HG02970 (cell line): ENCODE measurements at regions not wholly inside any gene's neighbourhood (a gene's known extent, or its start where the extent isn't known, plus 50 kb on each side); places are given as distances from the start of the nearest gene placed in this dataset.

Experiments
- ATAC-seq: cut with Tn5 transposase; IDR thresholded peaks from one replicate; pipeline ENCODE4 v1.9.1; 2021; ENCODE audit warnings: mild to moderate bottlenecking, moderate library complexity, moderate number of reproducible peaks; ENCODE audit not compliant: unreplicated experiment, low FRiP score

DNA sequence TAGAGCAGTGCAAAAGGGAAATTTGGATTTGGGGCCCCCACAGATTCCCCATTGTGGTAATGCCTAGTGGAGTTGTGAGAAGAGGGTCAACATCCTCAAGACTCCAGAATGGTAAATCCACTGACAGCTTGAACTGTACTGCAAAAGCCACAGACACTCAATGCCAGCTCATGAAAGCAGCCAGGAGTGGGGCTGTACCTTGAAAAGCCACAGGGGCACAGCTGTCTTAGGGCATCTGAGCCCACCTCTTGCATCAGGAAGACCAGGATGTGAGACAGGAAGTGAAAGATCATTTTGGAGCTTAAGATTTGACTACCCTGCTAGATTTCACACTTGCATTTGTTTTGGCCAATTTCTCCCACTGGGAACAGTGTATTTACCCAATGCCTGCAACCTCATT is 1548.9 kb upstream of the PCDH20 start:
- no peak for ATAC-seq

DNA sequence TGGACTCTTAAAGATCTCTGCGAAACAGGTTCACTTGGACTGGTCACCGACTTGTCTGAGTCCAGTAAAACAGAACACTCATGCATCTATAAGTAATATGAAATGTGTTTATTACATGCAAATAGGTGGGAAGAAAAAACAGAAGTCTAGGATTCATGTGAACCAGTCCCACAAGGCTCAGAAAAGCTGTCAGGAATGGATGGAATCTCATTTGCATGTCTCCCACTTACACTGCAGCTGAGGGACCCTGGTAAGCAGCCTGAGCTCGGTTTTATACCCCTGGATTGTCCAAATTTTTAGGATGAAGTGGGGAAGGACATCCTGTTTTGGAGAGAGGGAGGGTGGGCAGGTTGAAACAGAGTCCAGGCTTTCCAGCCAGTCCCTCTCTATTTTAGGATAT is 1545.1 kb upstream of the PCDH20 start:
- no peak for ATAC-seq

DNA sequence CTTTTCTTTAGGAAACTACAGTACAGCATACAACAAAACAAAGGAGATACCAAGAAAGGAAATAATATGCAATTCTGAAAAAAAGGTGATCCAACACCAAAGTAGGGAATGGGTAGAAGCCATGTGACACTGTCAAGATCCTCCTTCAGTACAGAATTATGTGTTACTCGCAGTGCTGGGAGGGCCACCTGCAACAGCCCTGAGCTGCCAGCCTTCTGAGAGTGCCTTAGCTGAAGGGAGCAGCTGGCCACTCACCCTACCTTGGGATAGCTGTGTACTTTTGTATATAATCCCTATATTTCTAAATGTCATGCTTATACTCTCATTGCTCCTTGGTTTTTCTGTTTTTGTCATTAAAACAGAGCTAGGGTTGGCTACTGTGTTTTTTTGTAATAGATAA is 1518.2 kb upstream of the PCDH20 start:
- ATAC-seq = no peak

GRCh38 chr13:62932256-62932883 is 1516.7 kb upstream of the PCDH20 start:
- ATAC-seq = no peak

DNA sequence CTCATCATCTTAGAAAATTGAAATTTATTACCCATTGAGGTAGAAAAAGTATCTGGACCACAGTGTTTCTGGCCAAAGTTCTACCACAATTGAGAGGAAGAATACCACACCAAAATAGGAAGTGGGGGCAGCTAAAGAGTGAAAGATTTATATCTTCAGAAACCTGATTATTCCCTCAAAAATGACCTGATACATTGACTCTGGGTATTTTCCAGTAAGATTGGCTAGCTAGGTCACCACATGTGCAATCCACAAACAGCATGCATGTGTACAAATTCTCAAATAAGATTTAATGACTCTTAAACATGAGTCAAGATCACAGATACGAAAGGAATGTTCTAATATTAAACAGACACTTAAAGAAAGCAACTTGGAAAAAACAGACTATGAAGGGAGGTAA is 1516.2 kb upstream of the PCDH20 start:
- no peak for ATAC-seq

- ATAC-seq = no peak
These were observed 1508.7 kb upstream of the PCDH20 start for GRCh38 chr13:62924395-62924794.

GRCh38 chr13:62920159-62920558 is 1504.5 kb upstream of the PCDH20 start:
- ATAC-seq = no peak

GRCh38 chr13:62919491-62919890 is 1503.8 kb upstream of the PCDH20 start:
- no peak for ATAC-seq

DNA sequence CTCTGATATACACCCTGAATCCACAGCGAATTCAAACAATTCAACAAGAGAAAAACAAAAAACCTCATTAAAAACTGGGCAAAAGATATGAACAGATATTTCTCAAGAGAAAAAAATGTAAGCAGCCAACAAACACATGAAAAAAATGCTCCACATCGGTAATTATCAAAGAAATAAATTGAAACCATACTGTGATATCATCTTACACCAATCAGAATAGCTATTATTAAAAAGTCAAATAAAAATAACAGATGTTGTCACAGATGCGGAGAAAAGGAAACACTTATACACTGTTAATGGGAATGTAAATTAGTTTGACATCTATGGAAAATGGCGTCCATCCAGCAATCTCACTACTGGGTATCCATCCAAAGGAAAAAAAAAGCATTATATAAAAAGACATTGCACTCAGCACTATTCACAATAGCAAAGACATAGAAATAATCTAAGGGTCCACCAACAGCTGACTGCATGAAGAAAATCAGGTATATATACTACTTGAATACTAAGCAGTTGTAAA is 1495.0 kb upstream of the PCDH20 start:
- no peak for ATAC-seq

GRCh38 chr13:62908321-62908720 is 1492.7 kb upstream of the PCDH20 start:
- ATAC-seq = no peak

DNA sequence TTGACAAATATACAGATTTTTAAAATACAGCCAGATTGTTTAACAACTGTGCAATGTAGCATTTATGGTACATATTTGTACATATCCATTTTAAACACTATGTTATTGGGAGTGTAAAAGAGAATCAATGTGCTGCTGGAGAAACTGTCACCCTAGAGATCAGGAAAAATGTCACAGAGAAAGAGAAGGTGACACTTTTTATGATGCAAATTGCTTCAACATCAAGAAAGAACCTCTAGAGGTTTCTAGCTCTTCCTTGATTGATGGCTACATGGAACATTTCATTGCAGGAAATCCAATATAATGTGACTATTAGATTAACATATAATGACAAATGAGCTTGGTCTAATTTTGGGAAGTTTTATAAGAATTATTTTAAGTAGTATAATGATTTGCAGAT is 1491.2 kb upstream of the PCDH20 start:
- ATAC-seq = no peak

DNA sequence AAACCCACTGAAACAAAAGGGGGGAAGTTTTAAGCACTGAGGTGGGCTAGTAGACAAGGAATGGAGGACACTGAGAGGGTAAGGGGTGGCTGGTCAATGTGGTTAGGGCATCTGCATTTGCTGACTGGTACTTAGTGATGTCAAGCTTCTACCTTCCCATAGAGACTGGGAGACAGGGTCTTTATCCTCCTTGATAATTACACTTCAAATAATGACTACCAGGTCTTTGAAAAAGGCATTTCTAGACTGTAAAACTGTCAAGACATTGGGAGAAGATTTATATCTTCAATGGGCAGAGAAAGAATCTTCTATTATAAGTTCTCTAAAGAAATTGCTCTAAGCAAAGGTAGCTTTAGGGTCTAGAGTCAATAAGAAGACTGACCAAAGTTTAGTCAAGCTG is 1490.8 kb upstream of the PCDH20 start:
- no peak for ATAC-seq

DNA sequence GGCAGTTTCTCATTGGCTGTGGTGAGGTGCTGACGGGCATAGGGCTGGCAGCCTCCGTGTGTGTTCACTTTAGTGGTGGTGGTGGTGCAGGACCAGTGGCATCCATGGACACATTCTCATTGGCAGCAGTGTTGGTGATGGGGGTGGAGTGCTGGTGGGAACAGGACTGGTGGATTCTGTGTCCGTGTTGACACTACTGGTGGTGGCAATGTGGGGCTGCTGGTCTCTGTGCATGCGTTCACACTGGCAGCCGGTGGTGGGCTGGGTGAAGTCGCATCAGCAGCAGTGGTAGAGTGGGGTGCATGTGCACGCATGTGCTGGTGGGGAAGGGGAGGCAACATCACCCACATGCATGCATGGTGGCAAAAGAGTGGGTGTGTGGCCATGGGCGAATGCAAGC is 1471.4 kb upstream of the PCDH20 start:
- ATAC-seq = no peak

GRCh38 chr13:62879071-62879470 is 1463.4 kb upstream of the PCDH20 start:
- no peak for ATAC-seq

DNA sequence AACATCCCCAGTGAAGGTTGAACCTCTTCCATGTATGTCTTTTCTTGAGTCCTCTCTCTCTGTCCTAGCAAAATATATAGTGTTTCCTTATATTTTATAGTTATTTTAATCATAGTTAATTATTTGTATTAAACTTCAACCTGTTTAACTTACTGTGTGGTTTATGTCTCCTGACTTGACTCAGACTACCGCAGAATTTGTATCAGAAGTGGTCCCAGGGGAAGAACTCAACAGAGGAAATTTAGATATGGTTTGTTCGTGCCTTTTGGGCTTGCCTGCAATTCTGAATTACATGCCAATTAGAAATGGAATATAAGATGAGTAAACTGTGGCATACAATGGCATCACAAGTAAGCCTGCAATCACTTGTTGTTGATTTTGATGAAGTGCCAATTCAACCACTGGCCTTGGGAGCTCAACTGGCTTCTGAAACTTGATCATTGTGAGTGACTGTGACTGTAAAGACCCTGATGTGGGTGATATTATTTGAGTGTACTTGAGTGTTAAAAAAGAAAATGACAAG is 1459.5 kb upstream of the PCDH20 start:
- no peak for ATAC-seq

DNA sequence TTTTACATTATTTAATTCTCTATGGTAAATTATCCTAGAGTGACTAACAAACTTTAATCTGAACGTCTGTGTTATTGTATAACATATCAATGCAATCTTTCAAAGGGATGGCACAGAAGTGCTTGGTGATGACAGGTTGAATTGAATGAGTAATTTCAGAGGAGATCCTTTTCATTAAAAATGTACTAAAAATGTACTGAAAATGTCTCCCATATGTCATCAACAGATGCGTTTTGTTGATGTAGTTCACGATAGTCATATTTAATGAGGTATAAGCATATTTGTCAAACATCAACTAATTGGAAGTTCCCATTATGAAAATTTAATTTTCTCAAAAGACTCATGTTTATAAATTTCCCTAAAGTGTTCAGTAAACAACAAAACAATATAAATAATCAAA is 1434.7 kb upstream of the PCDH20 start:
- no peak for ATAC-seq

DNA sequence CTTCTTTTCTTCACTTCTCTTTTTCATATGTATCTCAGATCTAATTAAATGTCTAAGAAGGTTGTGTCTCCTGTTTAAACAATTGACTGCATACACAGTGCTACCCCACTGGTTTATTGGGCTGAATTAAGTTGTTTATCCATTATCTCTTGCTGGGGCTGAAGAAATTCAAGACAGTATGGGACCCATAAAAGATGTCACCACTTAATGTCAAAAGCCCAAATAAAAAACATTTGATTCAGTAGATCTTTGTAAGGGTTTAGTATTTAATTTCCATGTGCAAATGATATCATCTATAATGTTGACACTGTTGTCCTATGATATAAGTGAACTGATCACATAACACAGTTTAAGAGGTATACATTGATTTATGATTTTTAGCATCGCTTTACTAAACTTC is 1431.9 kb upstream of the PCDH20 start:
- ATAC-seq = no peak

- no peak for ATAC-seq
These were observed 1430.7 kb upstream of the PCDH20 start for GRCh38 chr13:62846302-62846701.

GRCh38 chr13:62839338-62839737 is 1423.7 kb upstream of the PCDH20 start:
- no peak for ATAC-seq

DNA sequence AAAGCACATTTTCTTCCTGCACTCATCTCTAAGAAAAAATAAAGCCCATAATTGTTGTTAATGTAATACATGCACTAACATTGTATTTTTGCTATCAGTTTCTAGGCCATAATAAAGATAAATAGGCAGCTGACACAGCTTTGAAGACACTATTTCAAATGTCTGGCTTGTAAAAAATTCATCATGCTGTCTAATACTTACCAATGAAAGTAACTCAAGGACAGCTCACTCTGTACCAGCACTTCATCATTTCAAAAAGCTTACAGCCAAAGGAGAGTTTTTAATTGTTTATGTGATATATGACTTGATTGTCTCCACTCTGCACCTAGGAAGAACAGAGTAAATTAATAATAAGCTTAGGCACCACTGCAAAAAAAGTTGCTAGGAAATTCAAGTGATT is 1423.3 kb upstream of the PCDH20 start:
- no peak for ATAC-seq

- no peak for ATAC-seq
These were observed 1422.2 kb upstream of the PCDH20 start for GRCh38 chr13:62837895-62838294.

- ATAC-seq = no peak
These were observed 1413.8 kb upstream of the PCDH20 start for GRCh38 chr13:62829486-62829885.
